Epithelial cell of proximal tubule (primary cell): ENCODE measurements at regions not wholly inside any gene's neighbourhood (a gene's known extent, or its start where the extent isn't known, plus 50 kb on each side); places are given as distances from the start of the nearest gene placed in this dataset.

ENCODE experiments used
- DNase-seq: peaks from one replicate; pipeline ENCODE4 v3.0.0-alpha.2; 2011; ENCODE audit warnings: low read depth
- H3K4me3 ChIP-seq: 2 replicates; pipeline ENCODE4 v1.5.1; 2011; ENCODE audit warnings: low read depth, mild to moderate bottlenecking, low read length
- TF ChIP-seq, protein P1 (sequence below): conservative IDR thresholded peaks from 2 replicates; pipeline ENCODE4 v1.5.1; 2012; ENCODE audit warnings: low read depth, mild to moderate bottlenecking, low read length

DNA sequence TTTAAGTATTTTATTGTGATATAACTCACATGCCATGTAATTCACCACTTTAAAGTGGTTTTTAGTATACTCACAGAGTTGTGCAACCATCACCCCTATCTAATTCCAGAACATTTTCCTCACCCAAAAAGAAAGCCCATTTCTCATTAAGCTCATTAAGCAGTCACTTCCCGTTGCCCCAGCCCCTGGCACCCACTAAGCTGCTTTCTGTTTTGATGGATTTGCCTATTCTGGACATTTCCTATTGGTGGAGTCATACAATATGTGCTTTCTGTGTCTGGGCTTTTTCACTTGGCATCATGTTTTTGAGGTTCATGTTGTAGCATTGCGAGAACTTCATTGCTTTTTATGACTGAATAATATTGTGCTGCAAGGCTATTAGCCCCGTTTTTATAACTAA, 66.0 kb downstream of the ARL6IP4 start:
- no peak for DNase-seq
- TF ChIP-seq, protein P1, sequence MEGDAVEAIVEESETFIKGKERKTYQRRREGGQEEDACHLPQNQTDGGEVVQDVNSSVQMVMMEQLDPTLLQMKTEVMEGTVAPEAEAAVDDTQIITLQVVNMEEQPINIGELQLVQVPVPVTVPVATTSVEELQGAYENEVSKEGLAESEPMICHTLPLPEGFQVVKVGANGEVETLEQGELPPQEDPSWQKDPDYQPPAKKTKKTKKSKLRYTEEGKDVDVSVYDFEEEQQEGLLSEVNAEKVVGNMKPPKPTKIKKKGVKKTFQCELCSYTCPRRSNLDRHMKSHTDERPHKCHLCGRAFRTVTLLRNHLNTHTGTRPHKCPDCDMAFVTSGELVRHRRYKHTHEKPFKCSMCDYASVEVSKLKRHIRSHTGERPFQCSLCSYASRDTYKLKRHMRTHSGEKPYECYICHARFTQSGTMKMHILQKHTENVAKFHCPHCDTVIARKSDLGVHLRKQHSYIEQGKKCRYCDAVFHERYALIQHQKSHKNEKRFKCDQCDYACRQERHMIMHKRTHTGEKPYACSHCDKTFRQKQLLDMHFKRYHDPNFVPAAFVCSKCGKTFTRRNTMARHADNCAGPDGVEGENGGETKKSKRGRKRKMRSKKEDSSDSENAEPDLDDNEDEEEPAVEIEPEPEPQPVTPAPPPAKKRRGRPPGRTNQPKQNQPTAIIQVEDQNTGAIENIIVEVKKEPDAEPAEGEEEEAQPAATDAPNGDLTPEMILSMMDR, result no peak
- H3K4me3 ChIP-seq, result no peak overlapping the region

DNA sequence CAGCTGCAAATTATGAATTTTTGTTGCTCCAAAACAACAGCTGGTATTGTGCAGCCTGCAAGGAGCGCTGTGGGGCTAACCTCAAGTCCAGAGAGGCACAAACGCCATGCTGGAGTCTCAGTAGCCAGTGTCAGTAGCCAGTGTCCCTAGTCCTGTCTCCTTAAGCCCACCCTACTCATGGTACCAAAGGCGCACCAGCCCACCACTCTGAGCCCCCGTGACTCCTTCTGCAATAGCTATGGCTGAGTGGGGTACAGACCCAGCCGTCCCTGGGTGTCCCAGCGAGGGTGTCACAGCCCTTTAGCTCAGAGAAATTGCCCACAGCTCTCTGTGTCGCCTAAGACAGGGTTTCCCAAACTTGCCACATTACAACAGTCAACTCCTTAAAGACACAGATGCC, 65.2 kb downstream of the ARL6IP4 start:
- no peak for DNase-seq
- no peak overlapping the region for H3K4me3 ChIP-seq
- TF ChIP-seq, protein P1, result no peak

GRCh38 chr12:123044351-123044750, 63.9 kb downstream of the ARL6IP4 start:
- TF ChIP-seq, protein P1, result no peak
- DNase-seq, result no peak
- no peak overlapping the region for H3K4me3 ChIP-seq

DNA sequence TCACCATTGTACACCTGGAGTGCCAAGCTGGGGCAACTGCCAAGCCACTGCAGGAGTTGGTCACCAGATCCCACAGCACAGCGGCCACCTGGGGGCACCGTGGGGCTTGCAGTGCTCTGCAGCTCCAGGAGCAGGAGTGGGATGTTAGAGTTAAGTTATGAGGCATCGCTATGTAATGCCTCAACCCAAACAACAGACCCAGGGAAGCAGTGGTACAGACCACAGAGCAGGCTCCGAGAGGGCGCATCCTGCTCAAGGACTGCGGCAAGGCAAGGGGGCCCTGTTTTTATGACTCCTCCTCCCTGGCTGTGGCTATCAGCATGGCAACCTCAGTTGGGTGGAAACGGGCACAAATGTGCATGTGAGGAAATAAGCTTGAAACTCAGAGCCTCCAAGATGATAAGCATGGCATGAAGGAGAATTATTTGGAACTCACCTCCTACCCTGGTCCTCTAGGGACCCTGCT, 63.1 kb downstream of the ARL6IP4 start:
- TF ChIP-seq, protein P1, result peak; percentile 88
- peak; percentile 41 for DNase-seq
- no peak overlapping the region for H3K4me3 ChIP-seq

GRCh38 chr12:123042833-123043232, 62.4 kb downstream of the ARL6IP4 start:
- TF ChIP-seq, protein P1, result no peak
- no peak for DNase-seq
- no peak overlapping the region for H3K4me3 ChIP-seq

GRCh38 chr12:123041811-123042655, 61.6 kb downstream of the ARL6IP4 start:
- TF ChIP-seq, protein P1, result no peak
- H3K4me3 ChIP-seq, result no peak overlapping the region
- DNase-seq, result no peak
